ENCODE measurements at regions not wholly inside any gene's neighbourhood (a gene's known extent, or its start where the extent isn't known, plus 50 kb on each side); places are given as distances from the start of the nearest gene placed in this dataset.

GRCh38 chr1:157202331-157202730 is 64.1 kb upstream of the ETV3 start:
- Histone ChIP-seq H3K9me3 (ENCODE audit: control insufficient read depth, insufficient read depth, low read depth, low read length) (no peaks in the 10 kb centered on the region), H2AFZ (ENCODE audit: low read length) (no peak overlapping the region), H3K4me1 (ENCODE audit: control insufficient read depth, extremely low read depth, insufficient read depth, low read length) (no peaks in the 10 kb centered on the region), H3K4me2 (ENCODE audit: extremely low read depth, insufficient read depth, low read length) (no peak overlapping the region), H3K79me2 (ENCODE audit: control insufficient read depth, insufficient read depth, low read length) (no peaks in the 10 kb centered on the region), H4K20me1 (ENCODE audit: control insufficient read depth, extremely low read depth, insufficient read depth, low read length) (no peaks in the 10 kb centered on the region), H3K27me3 (ENCODE audit: control insufficient read depth, insufficient read depth, low read length) (no peaks in the 10 kb centered on the region), H3K27ac (ENCODE audit: insufficient read depth, low read length) (no peak overlapping the region), H3K36me3 (ENCODE audit: control insufficient read depth, insufficient read depth, low read length) (no peaks in the 10 kb centered on the region), H3K9ac (ENCODE audit: insufficient read depth, low read length) (no peak overlapping the region), H3K4me3 (replicated peaks in 1 of 4; ENCODE audit: control extremely low read depth in 1 of 4, insufficient read depth in 1 of 4, low read depth in 3 of 4, low read length in 4 of 4) (no peak overlapping the region)
- TF ChIP-seq EZH2 (IDR thresholded peaks at IDR 0.05; ENCODE audit: low read length, missing control alignments) = no peak
- no peak for TF ChIP-seq CTCF (conservative IDR thresholded peaks at IDR 0.05 in 1 of 2, IDR thresholded peaks at IDR 0.05 in 1 of 2; ENCODE audit: low read depth in 1 of 2, low read length in 2 of 2)
- no peak for DNase-seq (ENCODE audit: low read depth in 2 of 2)

GRCh38 chr1:157201767-157202166 is 63.6 kb upstream of the ETV3 start:
- Histone ChIP-seq H3K9ac (ENCODE audit: insufficient read depth, low read length) (no peak overlapping the region), H3K4me3 (replicated peaks in 1 of 4; ENCODE audit: control extremely low read depth in 1 of 4, insufficient read depth in 1 of 4, low read depth in 3 of 4, low read length in 4 of 4) (no peak overlapping the region), H3K27ac (ENCODE audit: insufficient read depth, low read length) (no peak overlapping the region), H2AFZ (ENCODE audit: low read length) (no peak overlapping the region), H4K20me1 (ENCODE audit: control insufficient read depth, extremely low read depth, insufficient read depth, low read length) (no peaks in the 10 kb centered on the region), H3K27me3 (ENCODE audit: control insufficient read depth, insufficient read depth, low read length) (no peaks in the 10 kb centered on the region), H3K79me2 (ENCODE audit: control insufficient read depth, insufficient read depth, low read length) (no peaks in the 10 kb centered on the region), H3K9me3 (ENCODE audit: control insufficient read depth, insufficient read depth, low read depth, low read length) (no peaks in the 10 kb centered on the region), H3K4me1 (ENCODE audit: control insufficient read depth, extremely low read depth, insufficient read depth, low read length) (no peaks in the 10 kb centered on the region), H3K4me2 (ENCODE audit: extremely low read depth, insufficient read depth, low read length) (no peak overlapping the region), H3K36me3 (ENCODE audit: control insufficient read depth, insufficient read depth, low read length) (no peaks in the 10 kb centered on the region)
- TF ChIP-seq EZH2 (IDR thresholded peaks at IDR 0.05; ENCODE audit: low read length, missing control alignments) (no peak), CTCF (conservative IDR thresholded peaks at IDR 0.05 in 1 of 2, IDR thresholded peaks at IDR 0.05 in 1 of 2; ENCODE audit: low read depth in 1 of 2, low read length in 2 of 2) (no peak)
- DNase-seq (ENCODE audit: low read depth in 2 of 2) = no peak

- Histone ChIP-seq H4K20me1 (ENCODE audit: control insufficient read depth, extremely low read depth, insufficient read depth, low read length) (no peaks in the 10 kb centered on the region), H2AFZ (ENCODE audit: low read length) (no peak overlapping the region)
These were observed 62.3 kb upstream of the ETV3 start for GRCh38 chr1:157200451-157200850.

More at GRCh38 chr1:157200451-157200850, 62.3 kb upstream of the ETV3 start:
- no peak overlapping the region for H3K9ac ChIP-seq (ENCODE audit: insufficient read depth, low read length)
- no peaks in the 10 kb centered on the region for H3K36me3 ChIP-seq (ENCODE audit: control insufficient read depth, insufficient read depth, low read length)
- no peaks in the 10 kb centered on the region for H3K4me1 ChIP-seq (ENCODE audit: control insufficient read depth, extremely low read depth, insufficient read depth, low read length)
- H3K4me3 ChIP-seq (replicated peaks in 1 of 4; ENCODE audit: control extremely low read depth in 1 of 4, insufficient read depth in 1 of 4, low read depth in 3 of 4, low read length in 4 of 4) = no peak overlapping the region
- H3K27me3 ChIP-seq (ENCODE audit: control insufficient read depth, insufficient read depth, low read length) = peaks cover 9% of the 10 kb centered on the region
- H3K4me2 ChIP-seq (ENCODE audit: extremely low read depth, insufficient read depth, low read length) = no peak overlapping the region
- no peaks in the 10 kb centered on the region for H3K9me3 ChIP-seq (ENCODE audit: control insufficient read depth, insufficient read depth, low read depth, low read length)
- H3K27ac ChIP-seq (ENCODE audit: insufficient read depth, low read length) = no peak overlapping the region
- H3K79me2 ChIP-seq (ENCODE audit: control insufficient read depth, insufficient read depth, low read length) = no peaks in the 10 kb centered on the region
- TF ChIP-seq EZH2 (IDR thresholded peaks at IDR 0.05; ENCODE audit: low read length, missing control alignments) = no peak
- TF ChIP-seq CTCF (conservative IDR thresholded peaks at IDR 0.05 in 1 of 2, IDR thresholded peaks at IDR 0.05 in 1 of 2; ENCODE audit: low read depth in 1 of 2, low read length in 2 of 2) = no peak
- DNase-seq (ENCODE audit: low read depth in 2 of 2) = no peak

Measured in fibroblast of lung (primary cell).